Subcutaneous abdominal adipose tissue (tissue), 5 donors: ENCODE measurements at regions not wholly inside any gene's neighbourhood (a gene's known extent, or its start where the extent isn't known, plus 50 kb on each side); places are given as distances from the start of the nearest gene placed in this dataset.

Source experiments
- H3K27ac ChIP-seq: one replicate; pipeline ENCODE4 v1.7.0; 2013; ENCODE audit warnings: low read depth, mild to moderate bottlenecking, inconsistent platforms, low read length, moderate library complexity
- H3K27me3 ChIP-seq, 5 donors: one replicate each; pipeline ENCODE4 v1.7.0; 2013; ENCODE audit warnings: low read length in 5 of 5, inconsistent platforms in 1 of 5; ENCODE audit not compliant: control insufficient read depth in 5 of 5, insufficient read depth in 4 of 5
- H3K36me3 ChIP-seq, 5 donors: one replicate each; pipeline ENCODE4 v1.7.0; 2013; ENCODE audit warnings: low read length in 5 of 5; ENCODE audit not compliant: control insufficient read depth in 5 of 5, insufficient read depth in 5 of 5
- H3K4me1 ChIP-seq, 5 donors: one replicate each; pipeline ENCODE4 v1.7.0; 2013; ENCODE audit warnings: low read length in 5 of 5, mild to moderate bottlenecking in 3 of 5, moderate library complexity in 1 of 5; ENCODE audit not compliant: control insufficient read depth in 5 of 5, insufficient read depth in 5 of 5
- H3K4me3 ChIP-seq, 5 donors: one replicate each; pipeline ENCODE4 v1.7.0; 2013; ENCODE audit warnings: low read length in 5 of 5, low read depth in 1 of 5
- H3K9ac ChIP-seq, 5 donors: one replicate each; pipeline ENCODE4 v1.7.0; 2013; ENCODE audit warnings: low read length in 5 of 5, mild to moderate bottlenecking in 4 of 5, moderate library complexity in 3 of 5
- H3K9me3 ChIP-seq, 5 donors: one replicate each; pipeline ENCODE4 v1.7.0; 2013; ENCODE audit warnings: low read length in 5 of 5; ENCODE audit not compliant: control insufficient read depth in 5 of 5
- donor health status: healthy.
- donor health status: healthy.
- donor health status: healthy.
- donor health status: healthy.
- donor health status: healthy.

GRCh38 chr6:77979204-77979603 lies 326.4 kb downstream of the MEI4 start:
- Histone ChIP-seq H3K9ac (no peak overlapping the region), H3K36me3 (no peaks in the 10 kb centered on the region), H3K9me3 (peaks cover 0 to 11% (median 1%) of the 10 kb centered on the region in 5 donors)

GRCh38 chr6:77986380-77987034 lies 333.7 kb downstream of the MEI4 start:
- Histone ChIP-seq H3K4me1 (no peaks in the 10 kb centered on the region), H3K36me3 (no peaks in the 10 kb centered on the region), H3K27ac (no peak overlapping the region), H3K9me3 (peaks cover 0 to 21% (median 15%) of the 10 kb centered on the region in 5 donors), H3K27me3 (no peaks in the 10 kb centered on the region), H3K4me3 (no peak overlapping the region), H3K9ac (no peak overlapping the region)

More at GRCh38 chr6:77979204-77979603, 326.4 kb downstream of the MEI4 start:
- Histone ChIP-seq H3K4me3 (no peak overlapping the region), H3K27me3 (no peaks in the 10 kb centered on the region), H3K27ac (no peak overlapping the region), H3K4me1 (no peaks in the 10 kb centered on the region)

GRCh38 chr6:77987035-77987384 lies 334.2 kb downstream of the MEI4 start:
- no peak overlapping the region for H3K4me3 ChIP-seq
- H3K36me3 ChIP-seq: no peaks in the 10 kb centered on the region
- H3K9me3 ChIP-seq: peaks cover 0 to 21% (median 15%) of the 10 kb centered on the region in 5 donors
- H3K27me3 ChIP-seq: no peaks in the 10 kb centered on the region
- H3K4me1 ChIP-seq: no peaks in the 10 kb centered on the region
- no peak overlapping the region for H3K9ac ChIP-seq
- H3K27ac ChIP-seq: no peak overlapping the region

- no peaks in the 10 kb centered on the region for H3K4me1 ChIP-seq
- H3K9me3 ChIP-seq: peaks cover 0 to 9% (median 0%) of the 10 kb centered on the region in 5 donors
- H3K4me3 ChIP-seq: no peak overlapping the region
- H3K36me3 ChIP-seq: no peaks in the 10 kb centered on the region
- no peak overlapping the region for H3K27ac ChIP-seq
- no peak overlapping the region for H3K9ac ChIP-seq
- no peaks in the 10 kb centered on the region for H3K27me3 ChIP-seq
These were observed 357.3 kb downstream of the MEI4 start for GRCh38 chr6:78010130-78010529.

- Histone ChIP-seq H3K27me3 (no peaks in the 10 kb centered on the region), H3K36me3 (no peaks in the 10 kb centered on the region), H3K9me3 (no peaks in the 10 kb centered on the region), H3K4me3 (no peak overlapping the region), H3K27ac (no peak overlapping the region), H3K4me1 (no peaks in the 10 kb centered on the region), H3K9ac (no peak overlapping the region)
These were observed 367.7 kb downstream of the MEI4 start for GRCh38 chr6:78020586-78020985.

GRCh38 chr6:78025502-78025901 lies 372.7 kb downstream of the MEI4 start:
- Histone ChIP-seq H3K27ac (no peak overlapping the region), H3K9me3 (no peaks in the 10 kb centered on the region), H3K9ac (no peak overlapping the region)

GRCh38 chr6:78031228-78031627 lies 378.4 kb downstream of the MEI4 start:
- no peaks in the 10 kb centered on the region for H3K36me3 ChIP-seq
- H3K9me3 ChIP-seq: no peaks in the 10 kb centered on the region
- H3K27me3 ChIP-seq: no peaks in the 10 kb centered on the region
- no peak overlapping the region for H3K4me3 ChIP-seq
- H3K27ac ChIP-seq: no peak overlapping the region
- no peak overlapping the region for H3K9ac ChIP-seq
- H3K4me1 ChIP-seq: no peaks in the 10 kb centered on the region

More at GRCh38 chr6:78025502-78025901, 372.7 kb downstream of the MEI4 start:
- no peak overlapping the region for H3K4me3 ChIP-seq
- H3K4me1 ChIP-seq: no peaks in the 10 kb centered on the region
- no peaks in the 10 kb centered on the region for H3K36me3 ChIP-seq
- no peaks in the 10 kb centered on the region for H3K27me3 ChIP-seq

- Histone ChIP-seq H3K4me1 (no peaks in the 10 kb centered on the region), H3K9me3 (peaks cover 0 to 5% (median 0%) of the 10 kb centered on the region in 5 donors), H3K4me3 (no peak overlapping the region), H3K27ac (no peak overlapping the region), H3K36me3 (no peaks in the 10 kb centered on the region), H3K27me3 (no peaks in the 10 kb centered on the region), H3K9ac (no peak overlapping the region)
These were observed 406.3 kb downstream of the MEI4 start for GRCh38 chr6:78059171-78059570.

GRCh38 chr6:78062993-78063392 lies 410.2 kb downstream of the MEI4 start:
- Histone ChIP-seq H3K36me3 (no peaks in the 10 kb centered on the region), H3K4me1 (no peaks in the 10 kb centered on the region), H3K9ac (no peak overlapping the region), H3K27ac (no peak overlapping the region), H3K4me3 (no peak overlapping the region), H3K9me3 (peaks cover 0 to 5% (median 0%) of the 10 kb centered on the region in 5 donors), H3K27me3 (no peaks in the 10 kb centered on the region)

GRCh38 chr6:78076371-78076770 lies 423.5 kb downstream of the MEI4 start:
- Histone ChIP-seq H3K27ac (no peak overlapping the region), H3K9me3 (no peaks in the 10 kb centered on the region), H3K27me3 (no peaks in the 10 kb centered on the region), H3K9ac (no peak overlapping the region), H3K36me3 (no peaks in the 10 kb centered on the region), H3K4me1 (no peaks in the 10 kb centered on the region), H3K4me3 (no peak overlapping the region)
